Ovary (tissue), 3 donors: ENCODE measurements at regions not wholly inside any gene's neighbourhood (a gene's known extent, or its start where the extent isn't known, plus 50 kb on each side); places are given as distances from the start of the nearest gene placed in this dataset.

Experiments
- CTCF ChIP-seq, 3 donors: fragments of 450-650 bp in 2 of 3; fragments of 200-600 bp in 1 of 3; IDR thresholded peaks; one replicate each; pipeline versions ENCODE4 v1.5.1 to v1.8.0; 2016 to 2022; ENCODE audit warnings: antibody characterized with exemption in 3 of 3, mild to moderate bottlenecking in 1 of 3
- EP300 ChIP-seq: sonication (generic); formaldehyde crosslinking; IDR thresholded peaks from one replicate; pipeline ENCODE4 v1.6.1; 2017; ENCODE audit warnings: antibody characterized with exemption
- POLR2A ChIP-seq: fragments of 450-650 bp; IDR thresholded peaks from one replicate; pipeline ENCODE4 v1.6.1; 2017; ENCODE audit warnings: antibody characterized with exemption, mild to moderate bottlenecking, moderate library complexity
- donor health status: DM: no; HTN: no; CAD: no.

GRCh38 chr5:155729684-155730059 is 597.3 kb upstream of the SGCD start:
- TF ChIP-seq CTCF (IDR thresholded peaks at IDR 0.05) (no peak), EP300 (no peak), POLR2A (no peak)
